HepG2 (cell line): ENCODE measurements at regions not wholly inside any gene's neighbourhood (a gene's known extent, or its start where the extent isn't known, plus 50 kb on each side); places are given as distances from the start of the nearest gene placed in this dataset.

Source experiments
- ATAC-seq: fragments of 200-7000 bp; cut with Tn5 transposase; 3 replicates; pipeline ENCODE4 v1.9.1; 2020; ENCODE audit warnings: mild to moderate bottlenecking, moderate library complexity
- BruUV-seq: library from RNA; stranded (reverse); fragments of 400-500 nt; replicated peaks from 2 replicates; lab custom pipeline; 2021; lab: Mats Ljungman, UMichigan
- CTCF ChIA-PET: fragments of 300-600 bp; formaldehyde crosslinking; extraction: SDS; loops from one replicate; lab custom pipeline; 2021; ENCODE audit warnings: low total read pairs, inconsistent platforms, low intra/inter-chr PET ratio; lab: Yijun Ruan, JAX
- POLR2A ChIA-PET: fragments of 350-600 bp; sonication (Branson Sonifier 250); formaldehyde crosslinking; loops from one replicate; lab custom pipeline; 2020; ENCODE audit warnings: antibody characterized with exemption, inconsistent platforms; lab: Yijun Ruan, JAX
- DNase-seq: peaks from one replicate; pipeline ENCODE4 v3.0.0-alpha.2; 2015; ENCODE audit warnings: low spot score
- FAIRE-seq: peaks from 3 replicates; lab custom pipeline; 2011; peaks lifted over from hg19 to GRCh38; lab: Jason Lieb, UNC
- H2AFZ ChIP-seq: one replicate; pipeline ENCODE4 v1.6.1; 2011; ENCODE audit warnings: low read length, inconsistent platforms
- H3K27ac ChIP-seq: fragments of 300-600 bp; 3 replicates; pipeline ENCODE4 v1.8.0; 2011; ENCODE audit warnings: mixed run types, mild to moderate bottlenecking, mixed read lengths, low read length, inconsistent platforms; ENCODE audit not compliant: insufficient read depth; ENCODE audit errors: extremely low read length
- H3K27me3 ChIP-seq, 2 experiments: fragments of 200-600 bp in 1 of 2; 2 replicates in 1 of 2; 3 replicates in 1 of 2; pipeline versions ENCODE4 v1.6.0 to v1.8.0; 2011; ENCODE audit warnings: low read length in 2 of 2, mild to moderate bottlenecking in 2 of 2, moderate library complexity in 2 of 2, inconsistent platforms in 1 of 2; ENCODE audit not compliant: insufficient read depth in 2 of 2, control insufficient read depth in 1 of 2
- H3K36me3 ChIP-seq, 2 experiments: fragments of 200-600 bp in 1 of 2; replicated peaks in 1 of 2; 2 replicates in 1 of 2; 3 replicates in 1 of 2; pipeline versions ENCODE4 v1.5.1 to v1.8.0; 2011; ENCODE audit warnings: low read length in 2 of 2, inconsistent platforms in 1 of 2; ENCODE audit not compliant: insufficient read depth in 2 of 2, control insufficient read depth in 1 of 2
- H3K4me1 ChIP-seq: 2 replicates; pipeline ENCODE4 v1.5.1; 2012; ENCODE audit warnings: low read length, inconsistent platforms; ENCODE audit not compliant: insufficient read depth
- H3K4me2 ChIP-seq: 2 replicates; pipeline ENCODE4 v1.6.0; 2011; ENCODE audit warnings: low read depth, low read length, inconsistent platforms
- H3K4me3 ChIP-seq, 3 experiments: fragments of 200-600 bp in 1 of 3; sonication (generic), shearing (Covaris generic) in 1 of 3; replicated peaks in 1 of 3; 2 replicates each; pipeline ENCODE4 v1.5.1; 2011 to 2016; ENCODE audit warnings: low read length in 3 of 3, inconsistent platforms in 2 of 3, low read depth in 2 of 3, mild to moderate bottlenecking in 2 of 3, control low read depth in 1 of 3, mixed read lengths in 1 of 3; ENCODE audit not compliant: insufficient read depth in 1 of 3
- H3K79me2 ChIP-seq: one replicate; pipeline ENCODE4 v1.6.1; 2011; ENCODE audit warnings: low read length, inconsistent platforms; ENCODE audit not compliant: insufficient read depth
- H3K9ac ChIP-seq: 2 replicates; pipeline ENCODE4 v1.6.0; 2011; ENCODE audit warnings: mild to moderate bottlenecking, low read depth, low read length, inconsistent platforms; ENCODE audit not compliant: insufficient read depth
- H3K9me3 ChIP-seq: 2 replicates; pipeline ENCODE4 v1.5.1; 2012; ENCODE audit warnings: mild to moderate bottlenecking, low read length
- H4K20me1 ChIP-seq: 2 replicates; pipeline ENCODE4 v1.6.0; 2011; ENCODE audit warnings: inconsistent platforms, mild to moderate bottlenecking, low read length, moderate library complexity; ENCODE audit not compliant: insufficient read depth
- LCORL ChIP-seq, 2 experiments: fragments of 450-650 bp in 1 of 2; sonication (generic) in 1 of 2; formaldehyde crosslinking in 1 of 2; IDR thresholded peaks; 2 replicates each; pipeline versions ENCODE4 v1.5.0 to v1.6.1; 2017 to 2020; ENCODE audit warnings: antibody characterized with exemption in 1 of 2, missing genetic modification reagents in 1 of 2
- MEF2D ChIP-seq: sonication (generic); formaldehyde crosslinking; IDR thresholded peaks from 2 replicates; pipeline ENCODE4 v1.5.1; 2020; ENCODE audit warnings: mild to moderate bottlenecking, missing genetic modification reagents
- SIN3B ChIP-seq: fragments of 150-350 bp; IDR thresholded peaks from 2 replicates; pipeline ENCODE4 v1.6.1; 2014; ENCODE audit warnings: low read length
- ZNF274 ChIP-seq: sonication (generic); formaldehyde crosslinking; IDR thresholded peaks from 2 replicates; pipeline ENCODE4 v1.5.1; 2020; ENCODE audit warnings: mild to moderate bottlenecking, missing genetic modification reagents
- WGBS: methylation state at CpG from one replicate; pipeline ENCODE4 v1.1.6; 2017; ENCODE audit warnings: low lambda C conversion rate; 5-methylcytosine and 5-hydroxymethylcytosine counted together
- in situ Hi-C: cut with HindIII; loops from 2 replicates; pipeline ENCODE4 v1.10.0; 2017; ENCODE audit warnings: low pct_unique_long_range_greater_than_20kb; ENCODE audit not compliant: extremely low pct_ligation_motif_present
- intact Hi-C: fragments of 100-400 bp; cut with micrococcal nuclease; formaldehyde crosslinking; loops from one replicate; pipeline ENCODE4 v1.10.0; 2022; ENCODE audit not compliant: unreplicated experiment
- TF ChIP-seq, protein P1 (sequence below): sonication (generic); formaldehyde crosslinking; IDR thresholded peaks from 2 replicates; pipeline ENCODE4 v1.9.0; 2021; ENCODE audit warnings: missing genetic modification reagents, mild to moderate bottlenecking, borderline replicate concordance
- TF ChIP-seq, protein P2 (sequence below): sonication (generic); formaldehyde crosslinking; IDR thresholded peaks from 2 replicates; pipeline ENCODE4 v1.5.0; 2020; ENCODE audit warnings: mild to moderate bottlenecking, missing genetic modification reagents, borderline replicate concordance
- TF ChIP-seq, protein P3 (sequence below): sonication (generic); formaldehyde crosslinking; IDR thresholded peaks from 2 replicates; pipeline ENCODE4 v1.4.0; 2020; ENCODE audit warnings: missing genetic modification reagents

DNA sequence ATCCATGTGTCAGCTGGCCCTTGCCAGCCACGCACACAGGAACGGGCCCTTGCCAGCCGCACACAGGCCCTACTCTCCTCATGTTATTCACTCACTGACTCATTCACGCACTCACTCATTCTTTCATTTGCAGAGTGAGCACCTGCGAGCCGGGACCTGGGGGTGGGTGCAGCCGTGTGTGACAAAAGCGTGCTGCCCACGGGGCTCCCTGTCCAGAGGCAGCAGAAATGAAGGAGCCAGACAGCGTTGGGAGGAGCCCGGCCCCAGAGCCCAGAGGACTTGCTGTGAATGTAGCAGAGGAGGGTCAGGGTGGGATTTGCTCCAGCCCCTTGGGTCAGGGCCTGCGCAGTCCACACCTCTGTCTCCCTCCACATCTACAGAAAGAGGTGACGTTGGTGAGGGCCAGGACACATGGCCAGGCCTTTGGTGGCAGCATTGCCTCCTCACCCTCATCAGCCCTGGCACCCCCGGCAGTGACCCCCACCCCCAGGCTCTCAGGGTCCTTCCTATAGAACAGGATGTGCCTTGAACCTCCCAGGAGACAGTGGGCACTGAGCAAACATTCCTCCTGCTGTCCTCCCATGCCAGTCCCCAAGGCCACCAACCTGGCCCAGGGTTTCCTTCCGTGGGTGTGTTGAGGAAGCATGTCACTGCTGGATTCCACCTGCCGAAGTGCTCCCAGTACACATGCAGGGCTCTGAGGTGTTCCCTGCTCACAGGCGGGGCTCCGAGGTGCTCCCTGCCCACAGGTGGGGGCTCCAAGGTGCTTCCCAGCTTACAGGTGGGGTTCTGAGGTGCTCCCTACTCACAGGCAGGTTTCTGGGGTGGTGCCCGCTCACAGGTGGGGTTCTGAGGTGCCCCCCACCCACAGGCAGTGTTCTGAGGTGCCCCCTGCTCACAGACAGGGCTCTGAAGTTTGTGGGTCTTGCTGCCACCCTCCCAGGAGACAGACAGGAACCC is 105.7 kb downstream of the HMX1 start (continued):
- TF ChIP-seq, protein P1, sequence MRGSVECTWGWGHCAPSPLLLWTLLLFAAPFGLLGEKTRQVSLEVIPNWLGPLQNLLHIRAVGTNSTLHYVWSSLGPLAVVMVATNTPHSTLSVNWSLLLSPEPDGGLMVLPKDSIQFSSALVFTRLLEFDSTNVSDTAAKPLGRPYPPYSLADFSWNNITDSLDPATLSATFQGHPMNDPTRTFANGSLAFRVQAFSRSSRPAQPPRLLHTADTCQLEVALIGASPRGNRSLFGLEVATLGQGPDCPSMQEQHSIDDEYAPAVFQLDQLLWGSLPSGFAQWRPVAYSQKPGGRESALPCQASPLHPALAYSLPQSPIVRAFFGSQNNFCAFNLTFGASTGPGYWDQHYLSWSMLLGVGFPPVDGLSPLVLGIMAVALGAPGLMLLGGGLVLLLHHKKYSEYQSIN (CRISPR knock-in tag): no peak
- TF ChIP-seq SIN3B: no peak
- no peak for TF ChIP-seq LCORL (IDR thresholded peaks at IDR 0.05)
- TF ChIP-seq LCORL (CRISPR knock-in tag; IDR thresholded peaks at IDR 0.05): no peak
- TF ChIP-seq, protein P2, sequence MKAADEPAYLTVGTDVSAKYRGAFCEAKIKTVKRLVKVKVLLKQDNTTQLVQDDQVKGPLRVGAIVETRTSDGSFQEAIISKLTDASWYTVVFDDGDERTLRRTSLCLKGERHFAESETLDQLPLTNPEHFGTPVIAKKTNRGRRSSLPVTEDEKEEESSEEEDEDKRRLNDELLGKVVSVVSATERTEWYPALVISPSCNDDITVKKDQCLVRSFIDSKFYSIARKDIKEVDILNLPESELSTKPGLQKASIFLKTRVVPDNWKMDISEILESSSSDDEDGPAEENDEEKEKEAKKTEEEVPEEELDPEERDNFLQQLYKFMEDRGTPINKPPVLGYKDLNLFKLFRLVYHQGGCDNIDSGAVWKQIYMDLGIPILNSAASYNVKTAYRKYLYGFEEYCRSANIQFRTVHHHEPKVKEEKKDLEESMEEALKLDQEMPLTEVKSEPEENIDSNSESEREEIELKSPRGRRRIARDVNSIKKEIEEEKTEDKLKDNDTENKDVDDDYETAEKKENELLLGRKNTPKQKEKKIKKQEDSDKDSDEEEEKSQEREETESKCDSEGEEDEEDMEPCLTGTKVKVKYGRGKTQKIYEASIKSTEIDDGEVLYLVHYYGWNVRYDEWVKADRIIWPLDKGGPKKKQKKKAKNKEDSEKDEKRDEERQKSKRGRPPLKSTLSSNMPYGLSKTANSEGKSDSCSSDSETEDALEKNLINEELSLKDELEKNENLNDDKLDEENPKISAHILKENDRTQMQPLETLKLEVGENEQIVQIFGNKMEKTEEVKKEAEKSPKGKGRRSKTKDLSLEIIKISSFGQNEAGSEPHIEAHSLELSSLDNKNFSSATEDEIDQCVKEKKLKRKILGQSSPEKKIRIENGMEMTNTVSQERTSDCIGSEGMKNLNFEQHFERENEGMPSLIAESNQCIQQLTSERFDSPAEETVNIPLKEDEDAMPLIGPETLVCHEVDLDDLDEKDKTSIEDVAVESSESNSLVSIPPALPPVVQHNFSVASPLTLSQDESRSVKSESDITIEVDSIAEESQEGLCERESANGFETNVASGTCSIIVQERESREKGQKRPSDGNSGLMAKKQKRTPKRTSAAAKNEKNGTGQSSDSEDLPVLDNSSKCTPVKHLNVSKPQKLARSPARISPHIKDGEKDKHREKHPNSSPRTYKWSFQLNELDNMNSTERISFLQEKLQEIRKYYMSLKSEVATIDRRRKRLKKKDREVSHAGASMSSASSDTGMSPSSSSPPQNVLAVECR (CRISPR knock-in tag): no peak

DNA sequence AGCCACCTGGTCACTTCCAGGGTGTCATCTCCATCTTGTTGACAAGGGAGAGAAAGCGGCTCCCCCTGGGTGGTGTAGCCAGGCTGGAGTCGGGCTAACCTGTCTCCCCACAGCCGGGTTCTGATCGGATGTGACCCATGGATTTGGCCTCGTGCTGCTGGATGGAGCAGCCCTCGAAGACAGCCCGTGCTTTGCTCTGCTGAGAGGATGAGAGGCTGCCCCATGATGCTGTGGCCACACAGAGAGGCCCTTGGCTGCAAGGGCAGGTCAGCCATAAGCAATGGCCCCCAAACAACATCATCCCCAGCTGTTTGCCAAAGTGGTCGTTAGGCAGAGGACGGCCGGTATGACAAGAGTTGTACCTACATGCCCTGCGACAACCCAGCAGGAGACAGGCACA is 106.6 kb downstream of the HMX1 start:
- Histone ChIP-seq H3K4me1 (no peaks in the 10 kb centered on the region), H3K79me2 (no peaks in the 10 kb centered on the region), H3K36me3 (no peaks in the 10 kb centered on the region), H3K4me3 (no peak overlapping the region), H3K9ac (no peak overlapping the region), H2AFZ (no peak overlapping the region), H4K20me1 (no peaks in the 10 kb centered on the region), H3K27me3 (peaks cover 9 to 47% of the 10 kb centered on the region in 2 experiments; a peak in 4 of 5 replicates), H3K9me3 (no peaks in the 10 kb centered on the region), H3K4me2 (no peak overlapping the region), H3K27ac (no peak overlapping the region)
- CTCF ChIA-PET: no interaction called here
- WGBS: 22% methylated on average over 3 of the region's 11 CpGs
- BruUV-seq: no TSS peak
- POLR2A ChIA-PET: no interaction called here
- FAIRE-seq (no peak), DNase-seq (no peak), ATAC-seq (no peak)
- intact Hi-C loops (no loop called here), in situ Hi-C loops (no loop called here)
- TF ChIP-seq MEF2D (no peak), ZNF274 (CRISPR knock-in tag) (no peak)
- TF ChIP-seq, protein P3, sequence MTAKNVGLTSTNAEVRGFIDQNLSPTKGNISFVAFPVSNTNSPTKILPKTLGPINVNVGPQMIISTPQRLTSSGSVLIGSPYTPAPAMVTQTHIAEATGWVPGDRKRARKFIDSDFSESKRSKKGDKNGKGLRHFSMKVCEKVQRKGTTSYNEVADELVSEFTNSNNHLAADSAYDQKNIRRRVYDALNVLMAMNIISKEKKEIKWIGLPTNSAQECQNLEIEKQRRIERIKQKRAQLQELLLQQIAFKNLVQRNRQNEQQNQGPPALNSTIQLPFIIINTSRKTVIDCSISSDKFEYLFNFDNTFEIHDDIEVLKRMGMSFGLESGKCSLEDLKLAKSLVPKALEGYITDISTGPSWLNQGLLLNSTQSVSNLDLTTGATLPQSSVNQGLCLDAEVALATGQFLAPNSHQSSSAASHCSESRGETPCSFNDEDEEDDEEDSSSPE (CRISPR knock-in tag): no peak
